ENCODE measurements at regions not wholly inside any gene's neighbourhood (a gene's known extent, or its start where the extent isn't known, plus 50 kb on each side); places are given as distances from the start of the nearest gene placed in this dataset.

DNA sequence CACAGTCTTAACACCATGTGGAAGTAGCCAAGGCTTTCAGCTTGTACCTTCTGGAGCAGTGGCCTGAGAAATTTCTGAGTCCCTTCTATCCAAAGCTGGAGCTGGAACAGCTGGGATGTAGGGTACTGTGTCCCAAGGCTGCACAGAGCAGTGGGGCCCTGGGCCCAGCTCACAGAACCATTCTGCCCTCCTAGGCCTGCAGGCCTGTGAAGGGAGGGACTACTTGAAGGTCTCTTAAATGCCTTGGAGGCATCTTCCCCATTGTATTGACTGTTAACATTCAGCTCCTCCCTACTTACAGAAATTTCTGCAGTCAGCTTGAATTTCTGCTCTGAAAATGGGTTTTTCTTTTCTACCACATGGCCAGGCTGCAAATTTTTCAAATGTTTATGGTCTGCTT is 156.5 kb upstream of the MANEA start:
- intact Hi-C loops (cut with micrococcal nuclease; ENCODE audit: unreplicated experiment), result no loop called here
- Histone ChIP-seq H3K79me2 (ENCODE audit: insufficient read depth, low read depth, low read length) (no peaks in the 10 kb centered on the region), H2AFZ (ENCODE audit: low read length) (no peak overlapping the region), H3K36me3 (ENCODE audit: insufficient read depth, low read length) (no peaks in the 10 kb centered on the region), H3K4me3 (ENCODE audit: low read depth, low read length, poor library complexity, severe bottlenecking) (no peak overlapping the region), H3K4me2 (ENCODE audit: low read length) (no peak overlapping the region), H3K9me3 (ENCODE audit: low read length) (no peaks in the 10 kb centered on the region), H3K9me2 (ENCODE audit: insufficient read depth, low read length) (no peaks in the 10 kb centered on the region), H4K20me1 (ENCODE audit: insufficient read depth, low read length) (no peaks in the 10 kb centered on the region), H3K4me1 (ENCODE audit: insufficient read depth, low read length, poor library complexity, severe bottlenecking) (no peaks in the 10 kb centered on the region), H3K27ac (ENCODE audit: low read depth, low read length, poor library complexity, severe bottlenecking) (no peak overlapping the region)
- POLR2A ChIA-PET, result no interaction called here
- DNase-seq (ENCODE audit: low spot score), result no peak
- BruUV-seq (replicated peaks), result no TSS peak
- CTCF ChIA-PET (ENCODE audit: unreplicated experiment), result no interaction called here
- TF ChIP-seq EZH2phosphoT487 (IDR thresholded peaks at IDR 0.05; ENCODE audit: borderline replicate concordance, low read depth, low read length), result no peak
- TF ChIP-seq, protein P1, sequence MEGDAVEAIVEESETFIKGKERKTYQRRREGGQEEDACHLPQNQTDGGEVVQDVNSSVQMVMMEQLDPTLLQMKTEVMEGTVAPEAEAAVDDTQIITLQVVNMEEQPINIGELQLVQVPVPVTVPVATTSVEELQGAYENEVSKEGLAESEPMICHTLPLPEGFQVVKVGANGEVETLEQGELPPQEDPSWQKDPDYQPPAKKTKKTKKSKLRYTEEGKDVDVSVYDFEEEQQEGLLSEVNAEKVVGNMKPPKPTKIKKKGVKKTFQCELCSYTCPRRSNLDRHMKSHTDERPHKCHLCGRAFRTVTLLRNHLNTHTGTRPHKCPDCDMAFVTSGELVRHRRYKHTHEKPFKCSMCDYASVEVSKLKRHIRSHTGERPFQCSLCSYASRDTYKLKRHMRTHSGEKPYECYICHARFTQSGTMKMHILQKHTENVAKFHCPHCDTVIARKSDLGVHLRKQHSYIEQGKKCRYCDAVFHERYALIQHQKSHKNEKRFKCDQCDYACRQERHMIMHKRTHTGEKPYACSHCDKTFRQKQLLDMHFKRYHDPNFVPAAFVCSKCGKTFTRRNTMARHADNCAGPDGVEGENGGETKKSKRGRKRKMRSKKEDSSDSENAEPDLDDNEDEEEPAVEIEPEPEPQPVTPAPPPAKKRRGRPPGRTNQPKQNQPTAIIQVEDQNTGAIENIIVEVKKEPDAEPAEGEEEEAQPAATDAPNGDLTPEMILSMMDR (conservative IDR thresholded peaks at IDR 0.05; ENCODE audit: low read length), result no peak

GRCh38 chr6:95423331-95423730 is 154.0 kb upstream of the MANEA start:
- intact Hi-C loops (cut with micrococcal nuclease; ENCODE audit: unreplicated experiment), result no loop called here
- Histone ChIP-seq H4K20me1 (ENCODE audit: insufficient read depth, low read length) (no peaks in the 10 kb centered on the region), H2AFZ (ENCODE audit: low read length) (no peak overlapping the region), H3K4me1 (ENCODE audit: insufficient read depth, low read length, poor library complexity, severe bottlenecking) (no peaks in the 10 kb centered on the region), H3K4me2 (ENCODE audit: low read length) (no peak overlapping the region), H3K9me2 (ENCODE audit: insufficient read depth, low read length) (no peaks in the 10 kb centered on the region), H3K4me3 (ENCODE audit: low read depth, low read length, poor library complexity, severe bottlenecking) (no peak overlapping the region), H3K36me3 (ENCODE audit: insufficient read depth, low read length) (no peaks in the 10 kb centered on the region), H3K79me2 (ENCODE audit: insufficient read depth, low read depth, low read length) (no peaks in the 10 kb centered on the region), H3K9me3 (ENCODE audit: low read length) (no peaks in the 10 kb centered on the region), H3K27ac (ENCODE audit: low read depth, low read length, poor library complexity, severe bottlenecking) (no peak overlapping the region)
- BruUV-seq (replicated peaks), result no TSS peak
- TF ChIP-seq, protein P1 (conservative IDR thresholded peaks at IDR 0.05; ENCODE audit: low read length), result no peak
- no peak for DNase-seq (ENCODE audit: low spot score)
- ChIA-PET CTCF (ENCODE audit: unreplicated experiment) (no interaction called here), POLR2A (interaction anchor here (1.6 kb wide), 1 partner anchor 9 kb away, joined by 4 read pairs; no protein-coding TSS in a partner anchor)

- TF ChIP-seq EZH2phosphoT487 (IDR thresholded peaks at IDR 0.05; ENCODE audit: borderline replicate concordance, low read depth, low read length), result no peak
- TF ChIP-seq, protein P1 (conservative IDR thresholded peaks at IDR 0.05; ENCODE audit: low read length), result peak; percentile 90
- no peaks in the 10 kb centered on the region for H3K9me2 ChIP-seq (ENCODE audit: insufficient read depth, low read length)
- no peak overlapping the region for H3K4me2 ChIP-seq (ENCODE audit: low read length)
- no peaks in the 10 kb centered on the region for H3K79me2 ChIP-seq (ENCODE audit: insufficient read depth, low read depth, low read length)
- H2AFZ ChIP-seq (ENCODE audit: low read length), result no peak overlapping the region
- H3K36me3 ChIP-seq (ENCODE audit: insufficient read depth, low read length), result no peaks in the 10 kb centered on the region
- POLR2A ChIA-PET, result no interaction called here
- no peaks in the 10 kb centered on the region for H4K20me1 ChIP-seq (ENCODE audit: insufficient read depth, low read length)
- CTCF ChIA-PET (ENCODE audit: unreplicated experiment), result no interaction called here
- intact Hi-C loops (cut with micrococcal nuclease; ENCODE audit: unreplicated experiment), result loop anchor here (2.0 to 5.0 kb wide), 3 partner anchors 391 to 491 kb away; no protein-coding TSS in a partner anchor
- no peaks in the 10 kb centered on the region for H3K4me1 ChIP-seq (ENCODE audit: insufficient read depth, low read length, poor library complexity, severe bottlenecking)
- no peaks in the 10 kb centered on the region for H3K9me3 ChIP-seq (ENCODE audit: low read length)
- no peak overlapping the region for H3K4me3 ChIP-seq (ENCODE audit: low read depth, low read length, poor library complexity, severe bottlenecking)
- no TSS peak for BruUV-seq (replicated peaks)
- peak; percentile 42 for DNase-seq (ENCODE audit: low spot score)
- no peak overlapping the region for H3K27ac ChIP-seq (ENCODE audit: low read depth, low read length, poor library complexity, severe bottlenecking)
These were observed 145.6 kb upstream of the MANEA start for GRCh38 chr6:95431637-95432228.

Data from OCI-LY7 (cell line).